ENCODE measurements at regions not wholly inside any gene's neighbourhood (a gene's known extent, or its start where the extent isn't known, plus 50 kb on each side); places are given as distances from the start of the nearest gene placed in this dataset.

- intact Hi-C loops (cut with DNase I), result no loop called here
- H3K9me3 ChIP-seq, result peaks cover 0 to 19% of the 10 kb centered on the region in 2 donors
- H3K4me3 ChIP-seq, result no peak overlapping the region
- H3K4me1 ChIP-seq, result no peaks in the 10 kb centered on the region
- DNase-seq (peak in 3 of 4 donors; percentile 16 to 55 (median 39)), ATAC-seq (peak; percentile 69)
- no peaks in the 10 kb centered on the region for H3K27me3 ChIP-seq
- TF ChIP-seq CTCF (IDR thresholded peaks at IDR 0.05), result no peak
- no peaks in the 10 kb centered on the region for H3K36me3 ChIP-seq
- H3K27ac ChIP-seq, result no peak overlapping the region
These were observed 764.4 kb downstream of the LIG4 start for GRCh38 chr13:107450931-107451330.

GRCh38 chr13:107450431-107450830 lies 764.9 kb downstream of the LIG4 start:
- no peak for ATAC-seq
- Histone ChIP-seq H3K27me3 (no peaks in the 10 kb centered on the region), H3K9me3 (peaks cover 0 to 19% of the 10 kb centered on the region in 2 donors), H3K4me3 (no peak overlapping the region), H3K27ac (no peak overlapping the region), H3K36me3 (no peaks in the 10 kb centered on the region), H3K4me1 (no peaks in the 10 kb centered on the region)
- intact Hi-C loops (cut with DNase I), result no loop called here
- no peak for DNase-seq
- no peak for TF ChIP-seq CTCF (IDR thresholded peaks at IDR 0.05)

GRCh38 chr13:107447591-107447990 lies 767.7 kb downstream of the LIG4 start:
- DNase-seq (no peak), ATAC-seq (no peak)
- H3K4me1 ChIP-seq, result no peaks in the 10 kb centered on the region
- no peaks in the 10 kb centered on the region for H3K36me3 ChIP-seq
- H3K9me3 ChIP-seq, result peaks cover 0 to 2% of the 10 kb centered on the region in 2 donors
- H3K27me3 ChIP-seq, result no peaks in the 10 kb centered on the region
- intact Hi-C loops (cut with DNase I), result no loop called here
- no peak for TF ChIP-seq CTCF (IDR thresholded peaks at IDR 0.05)
- no peak overlapping the region for H3K27ac ChIP-seq
- no peak overlapping the region for H3K4me3 ChIP-seq

GRCh38 chr13:107441279-107441678 lies 774.1 kb downstream of the LIG4 start:
- no peak for DNase-seq
- ATAC-seq, result no peak
- Histone ChIP-seq H3K27ac (no peak overlapping the region), H3K4me1 (no peaks in the 10 kb centered on the region), H3K4me3 (no peak overlapping the region), H3K36me3 (no peaks in the 10 kb centered on the region), H3K9me3 (no peaks in the 10 kb centered on the region), H3K27me3 (no peaks in the 10 kb centered on the region)
- intact Hi-C loops (cut with DNase I), result no loop called here
- no peak for TF ChIP-seq CTCF (IDR thresholded peaks at IDR 0.05)

GRCh38 chr13:107438251-107438650 lies 777.1 kb downstream of the LIG4 start:
- intact Hi-C loops (cut with DNase I), result no loop called here
- Histone ChIP-seq H3K4me3 (no peak overlapping the region), H3K27me3 (no peaks in the 10 kb centered on the region), H3K4me1 (no peaks in the 10 kb centered on the region), H3K36me3 (no peaks in the 10 kb centered on the region), H3K27ac (no peak overlapping the region), H3K9me3 (no peaks in the 10 kb centered on the region)
- TF ChIP-seq CTCF (IDR thresholded peaks at IDR 0.05), result no peak
- ATAC-seq, result no peak
- no peak for DNase-seq

All from left lung (tissue), 4 donors.